ENCODE measurements at regions not wholly inside any gene's neighbourhood (a gene's known extent, or its start where the extent isn't known, plus 50 kb on each side); places are given as distances from the start of the nearest gene placed in this dataset.
A peak's percentile ranks its signal among the peaks of the same experiment; 100 is the strongest.

GRCh38 chr14:65964366-65964765 lies 521.8 kb upstream of the CCDC196 start:
- Mint-ChIP-seq H3K36me3 (ENCODE audit: low read depth) (no peaks in the 10 kb centered on the region), H3K9me3 (no peaks in the 10 kb centered on the region), H3K27ac (no peak overlapping the region), H3K4me3 (no peak overlapping the region), H3K4me1 (ENCODE audit: low read depth) (no peaks in the 10 kb centered on the region), H3K27me3 (ENCODE audit: insufficient read depth) (peaks cover 14% of the 10 kb centered on the region; the same call in 1 of the 2 replicates)
- DNase-seq = no peak
- TF ChIP-seq, protein P1, sequence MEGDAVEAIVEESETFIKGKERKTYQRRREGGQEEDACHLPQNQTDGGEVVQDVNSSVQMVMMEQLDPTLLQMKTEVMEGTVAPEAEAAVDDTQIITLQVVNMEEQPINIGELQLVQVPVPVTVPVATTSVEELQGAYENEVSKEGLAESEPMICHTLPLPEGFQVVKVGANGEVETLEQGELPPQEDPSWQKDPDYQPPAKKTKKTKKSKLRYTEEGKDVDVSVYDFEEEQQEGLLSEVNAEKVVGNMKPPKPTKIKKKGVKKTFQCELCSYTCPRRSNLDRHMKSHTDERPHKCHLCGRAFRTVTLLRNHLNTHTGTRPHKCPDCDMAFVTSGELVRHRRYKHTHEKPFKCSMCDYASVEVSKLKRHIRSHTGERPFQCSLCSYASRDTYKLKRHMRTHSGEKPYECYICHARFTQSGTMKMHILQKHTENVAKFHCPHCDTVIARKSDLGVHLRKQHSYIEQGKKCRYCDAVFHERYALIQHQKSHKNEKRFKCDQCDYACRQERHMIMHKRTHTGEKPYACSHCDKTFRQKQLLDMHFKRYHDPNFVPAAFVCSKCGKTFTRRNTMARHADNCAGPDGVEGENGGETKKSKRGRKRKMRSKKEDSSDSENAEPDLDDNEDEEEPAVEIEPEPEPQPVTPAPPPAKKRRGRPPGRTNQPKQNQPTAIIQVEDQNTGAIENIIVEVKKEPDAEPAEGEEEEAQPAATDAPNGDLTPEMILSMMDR (IDR thresholded peaks at IDR 0.05) = no peak

DNA sequence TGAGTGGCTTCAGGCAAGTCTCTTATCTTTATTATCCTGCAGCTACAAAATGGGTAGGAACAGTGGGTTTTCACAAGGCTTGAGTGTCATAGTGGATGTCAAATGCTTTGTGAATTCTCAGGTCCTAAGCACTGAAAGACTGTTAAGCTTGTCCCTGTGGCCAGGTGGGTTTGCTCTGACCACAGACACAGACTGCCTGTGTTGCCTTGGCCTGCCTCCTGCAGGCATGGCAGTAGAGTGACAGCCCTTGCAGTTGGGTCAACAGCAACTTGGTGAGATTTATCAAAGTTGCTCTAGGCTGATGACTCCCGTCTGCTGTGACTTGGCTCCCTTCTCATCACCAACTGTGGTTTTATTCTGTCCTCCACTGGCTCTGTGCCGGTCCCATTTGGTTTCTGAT lies 520.0 kb upstream of the CCDC196 start:
- Mint-ChIP-seq H3K36me3 (ENCODE audit: low read depth) (no peaks in the 10 kb centered on the region), H3K27me3 (ENCODE audit: insufficient read depth) (peaks cover 14% of the 10 kb centered on the region; the same call in 1 of the 2 replicates), H3K4me3 (no peak overlapping the region), H3K9me3 (no peaks in the 10 kb centered on the region), H3K4me1 (ENCODE audit: low read depth) (peaks cover 1% of the 10 kb centered on the region; the same call in 1 of the 2 replicates), H3K27ac (no peak overlapping the region)
- DNase-seq = no peak
- TF ChIP-seq, protein P1 (IDR thresholded peaks at IDR 0.05) = no peak

GRCh38 chr14:65972346-65972870 lies 513.8 kb upstream of the CCDC196 start:
- TF ChIP-seq, protein P1 (IDR thresholded peaks at IDR 0.05) = no peak
- peak; percentile 2 for DNase-seq
- no peaks in the 10 kb centered on the region for H3K9me3 Mint-ChIP-seq
- H3K36me3 Mint-ChIP-seq (ENCODE audit: low read depth) = no peaks in the 10 kb centered on the region
- peaks cover 23% of the 10 kb centered on the region for H3K4me1 Mint-ChIP-seq (ENCODE audit: low read depth)
- no peak overlapping the region; the same call in 1 of the 2 replicates for H3K4me3 Mint-ChIP-seq
- no peak overlapping the region for H3K27ac Mint-ChIP-seq
- H3K27me3 Mint-ChIP-seq (ENCODE audit: insufficient read depth) = peaks cover 11% of the 10 kb centered on the region; the same call in 1 of the 2 replicates

- Mint-ChIP-seq H3K27ac (no peak overlapping the region), H3K27me3 (ENCODE audit: insufficient read depth) (peaks cover 11% of the 10 kb centered on the region; the same call in 1 of the 2 replicates), H3K9me3 (no peaks in the 10 kb centered on the region), H3K4me1 (ENCODE audit: low read depth) (peaks cover 23% of the 10 kb centered on the region), H3K36me3 (ENCODE audit: low read depth) (no peaks in the 10 kb centered on the region), H3K4me3 (no peak overlapping the region)
- TF ChIP-seq, protein P1 (IDR thresholded peaks at IDR 0.05) = no peak
- DNase-seq = peak; percentile 32
Measured at GRCh38 chr14:65972891-65973290, 513.3 kb upstream of the CCDC196 start.

DNA sequence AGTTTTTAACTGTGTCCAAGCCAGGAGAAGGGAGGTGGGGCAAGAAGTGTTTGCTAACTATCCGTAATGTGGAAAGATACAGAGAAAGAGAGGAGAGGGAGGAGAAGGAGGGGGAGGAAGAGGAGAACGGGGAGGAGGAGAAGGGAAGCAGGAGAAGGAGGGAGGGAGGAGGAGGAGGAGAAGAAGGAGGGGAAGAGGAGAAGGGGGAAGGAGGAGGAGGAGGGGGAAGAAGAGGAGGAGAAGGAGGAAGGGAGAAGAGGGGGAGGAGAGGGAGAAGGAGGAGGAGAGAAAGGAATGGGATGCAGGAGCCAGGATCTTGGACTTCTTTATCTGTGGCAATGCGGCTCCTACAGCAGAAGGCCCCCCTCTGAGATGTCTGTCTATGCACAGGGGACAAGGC lies 510.3 kb upstream of the CCDC196 start:
- Mint-ChIP-seq H3K36me3 (ENCODE audit: low read depth) (no peaks in the 10 kb centered on the region), H3K4me1 (ENCODE audit: low read depth) (peaks cover 23% of the 10 kb centered on the region), H3K27me3 (ENCODE audit: insufficient read depth) (peaks cover 11% of the 10 kb centered on the region; the same call in 1 of the 2 replicates), H3K27ac (no peak overlapping the region), H3K9me3 (no peaks in the 10 kb centered on the region; the same call in 1 of the 2 replicates), H3K4me3 (no peak overlapping the region)
- DNase-seq = no peak
- TF ChIP-seq, protein P1 (IDR thresholded peaks at IDR 0.05) = no peak
